UCSD-AML1 (cell line): ENCODE measurements at regions not wholly inside any gene's neighbourhood (a gene's known extent, or its start where the extent isn't known, plus 50 kb on each side); places are given as distances from the start of the nearest gene placed in this dataset.

Experiments used
- DNase-seq: peaks from one replicate; lab custom pipeline; 2025; ENCODE audit not compliant: unreplicated experiment; lab: John Stamatoyannopoulos, UW

- no peak for DNase-seq
Measured at GRCh38 chr12:115102450-115102849, 418.5 kb upstream of the TBX3 start.

DNA sequence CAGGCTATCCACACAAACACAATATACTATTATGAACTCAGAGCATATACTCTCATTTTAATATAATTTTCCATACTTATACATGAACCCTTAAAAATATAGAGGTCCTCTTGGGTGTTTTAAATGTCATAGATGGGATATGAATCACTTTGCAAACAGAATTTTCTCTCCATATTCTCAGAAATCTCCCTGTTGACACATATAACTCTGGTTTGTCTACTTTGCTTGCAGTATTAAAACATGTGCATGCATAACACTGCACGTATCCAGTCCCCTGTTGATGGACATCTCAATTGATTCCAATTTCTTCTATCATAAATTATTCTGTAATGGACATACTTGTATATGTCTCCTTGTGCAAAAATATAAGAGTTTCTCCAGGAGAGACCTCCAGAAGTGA lies 417.5 kb upstream of the TBX3 start:
- no peak for DNase-seq

DNA sequence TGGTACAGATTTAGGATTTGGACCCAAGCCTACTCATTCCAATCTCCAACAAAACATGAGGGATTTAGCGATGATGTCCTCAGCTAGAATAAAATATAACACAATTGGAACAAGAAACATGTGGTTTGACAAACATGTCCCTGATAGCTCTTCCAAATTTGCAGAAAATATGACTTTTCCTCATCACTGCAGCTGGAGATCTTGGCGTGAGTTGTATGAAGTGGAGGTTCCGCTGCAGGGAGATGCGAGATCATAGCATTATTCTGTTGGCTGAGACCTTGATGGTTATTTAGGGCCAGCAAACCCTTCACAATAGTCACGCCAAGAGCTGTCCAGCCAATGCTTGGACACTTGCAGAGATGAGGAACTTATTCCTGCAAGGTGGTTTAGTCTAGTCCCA lies 413.4 kb upstream of the TBX3 start:
- DNase-seq = no peak

DNA sequence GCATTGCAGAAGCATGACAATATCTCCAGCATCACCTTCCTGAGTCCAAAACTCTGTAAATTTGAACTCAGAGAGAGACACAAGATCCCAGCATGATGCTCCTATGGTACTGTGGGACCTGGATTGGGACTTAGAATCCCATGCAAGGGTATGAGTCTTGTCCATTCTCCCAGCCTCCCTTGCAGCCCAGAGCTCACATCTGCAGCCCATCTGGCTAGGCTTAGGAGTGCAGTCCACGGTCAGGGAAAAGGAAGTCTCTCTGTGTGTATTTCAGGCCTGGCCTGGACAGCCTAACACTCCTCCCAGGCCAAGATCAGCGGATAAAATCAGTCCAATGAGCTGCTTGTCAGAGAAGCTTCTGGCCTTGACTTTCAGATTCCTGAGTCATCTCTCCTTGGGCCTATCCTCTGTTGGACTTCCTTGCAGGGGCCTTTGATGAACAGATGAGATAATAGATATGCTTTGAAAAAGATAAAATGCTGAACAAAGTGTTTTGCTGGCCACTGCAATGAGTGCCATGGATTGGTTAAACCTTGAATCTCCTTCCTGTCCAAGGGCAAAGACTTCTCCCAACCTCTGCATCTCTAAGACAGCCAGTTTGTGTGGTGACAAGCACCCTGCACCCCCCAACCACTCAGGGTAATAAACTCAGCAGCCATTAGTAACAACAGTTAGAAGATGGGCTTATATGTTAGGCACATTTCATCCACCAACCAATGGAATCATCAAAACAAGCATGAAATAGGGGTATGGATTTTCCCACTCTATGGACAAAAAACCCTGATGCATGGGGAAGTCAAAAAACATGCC lies 412.8 kb upstream of the TBX3 start:
- no peak for DNase-seq

GRCh38 chr12:115095073-115095748 lies 411.2 kb upstream of the TBX3 start:
- DNase-seq = no peak

DNA sequence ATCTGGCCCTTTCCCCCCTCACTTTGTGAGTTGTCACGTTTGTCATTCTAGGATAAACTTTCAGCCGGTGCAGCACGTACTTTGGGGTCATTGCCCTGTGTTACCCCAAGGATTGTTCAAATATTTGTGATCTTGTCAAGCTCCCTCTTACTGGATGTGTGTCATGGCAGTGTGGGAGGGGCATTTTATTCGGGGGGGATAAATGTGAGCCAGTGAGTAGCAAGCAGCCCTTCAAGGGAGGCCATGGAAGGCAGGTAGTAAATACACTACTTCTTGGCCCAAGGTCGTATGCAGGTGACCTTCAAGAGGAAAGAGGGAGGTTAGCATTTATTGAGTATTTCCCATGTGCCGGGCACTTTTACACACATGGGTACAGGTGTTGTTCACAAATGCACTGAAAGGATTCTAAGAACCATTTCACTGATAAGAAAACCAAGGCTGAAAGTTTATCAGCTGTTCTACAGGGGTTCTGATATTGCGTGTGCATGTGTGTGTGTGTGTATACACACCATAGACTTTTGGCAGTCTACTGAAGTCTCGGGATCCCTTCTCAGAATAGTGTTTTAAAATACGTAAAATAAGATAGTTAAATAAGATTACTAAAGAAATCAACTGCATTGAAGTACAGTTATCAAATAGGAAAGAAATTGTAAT lies 410.3 kb upstream of the TBX3 start:
- DNase-seq = no peak

- no peak for DNase-seq
Measured at GRCh38 chr12:115093261-115093660, 409.3 kb upstream of the TBX3 start.

DNA sequence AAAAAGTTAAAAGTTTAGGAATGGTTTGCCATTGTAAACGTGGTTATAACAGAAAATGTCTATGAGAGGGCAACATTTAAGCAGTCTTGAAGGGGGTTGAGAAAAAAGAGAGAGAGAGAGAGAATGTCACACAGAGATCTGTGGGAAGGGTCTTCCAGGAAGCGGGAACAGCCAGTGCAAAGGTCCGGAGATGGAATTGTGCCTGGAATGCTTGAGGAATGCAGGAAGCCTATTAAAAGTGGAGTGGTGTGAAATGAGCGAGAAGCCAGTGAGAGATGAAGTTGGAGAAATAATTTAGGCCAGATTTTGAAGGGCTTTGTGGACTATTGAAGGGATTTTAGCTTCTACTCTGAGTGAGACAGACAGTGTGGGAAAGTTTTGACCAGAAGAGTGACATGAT lies 406.8 kb upstream of the TBX3 start:
- no peak for DNase-seq

- no peak for DNase-seq
Measured at GRCh38 chr12:115088995-115089841, 405.2 kb upstream of the TBX3 start.

- no peak for DNase-seq
Measured at GRCh38 chr12:115088328-115088994, 404.5 kb upstream of the TBX3 start.

DNA sequence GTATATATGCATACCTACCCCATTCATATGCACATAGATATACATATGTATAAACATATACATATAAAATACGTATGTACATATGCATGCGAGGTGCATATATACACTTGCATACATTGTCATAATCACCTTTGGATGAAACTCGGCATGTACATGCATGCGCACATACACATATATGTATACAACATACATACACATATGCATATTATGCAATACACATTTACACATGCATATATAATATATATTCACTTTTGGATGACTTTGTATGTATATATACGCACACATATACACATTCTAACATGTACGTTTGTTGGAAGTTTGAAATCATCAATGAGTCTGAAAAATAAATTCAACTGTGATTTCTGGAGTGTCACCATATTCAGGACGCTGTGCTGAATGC lies 401.6 kb upstream of the TBX3 start:
- no peak for DNase-seq

GRCh38 chr12:115079760-115080159 lies 395.8 kb upstream of the TBX3 start:
- no peak for DNase-seq

DNA sequence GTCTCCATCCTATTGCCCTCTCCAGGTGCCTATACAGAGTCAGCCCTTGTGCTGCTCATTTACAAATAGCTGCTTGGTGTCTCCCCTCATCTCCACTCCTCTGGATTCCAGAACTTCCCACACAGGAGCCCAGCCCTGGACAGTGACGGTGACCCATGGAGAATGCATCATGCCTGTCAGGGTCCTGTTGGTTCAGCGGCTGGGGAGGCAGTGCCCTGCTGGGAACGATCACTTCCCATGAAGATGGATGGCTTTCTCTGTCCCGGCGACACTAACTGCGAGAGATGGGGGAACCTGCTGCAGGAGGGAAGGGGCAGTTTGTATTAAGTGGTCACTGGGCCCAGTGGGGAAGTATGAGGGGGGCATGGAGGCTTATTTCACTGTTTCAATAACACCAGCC lies 395.0 kb upstream of the TBX3 start:
- DNase-seq = no peak

GRCh38 chr12:115078334-115078733 lies 394.4 kb upstream of the TBX3 start:
- DNase-seq = no peak

GRCh38 chr12:115075552-115076170 lies 391.7 kb upstream of the TBX3 start:
- no peak for DNase-seq

DNA sequence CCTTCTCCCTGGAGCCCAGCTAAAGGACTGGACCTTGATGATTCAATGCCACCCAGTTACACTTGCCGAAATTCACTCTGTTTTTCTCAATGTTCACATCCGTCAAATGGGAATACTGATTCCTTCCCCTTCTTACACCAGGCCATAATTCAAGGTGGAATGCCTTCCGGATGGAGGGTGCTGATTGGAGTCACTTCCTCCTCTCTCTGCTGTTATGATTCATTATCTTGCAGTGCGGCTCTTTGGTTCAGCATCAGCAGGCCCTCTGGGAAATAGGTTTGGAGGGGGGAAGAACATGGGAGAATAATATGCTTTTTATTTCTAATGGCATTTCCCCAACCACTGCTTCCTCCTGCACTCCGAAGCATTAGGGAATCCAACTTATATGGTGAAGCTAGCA lies 390.6 kb upstream of the TBX3 start:
- DNase-seq = no peak

- DNase-seq = no peak
Measured at GRCh38 chr12:115072712-115073111, 388.7 kb upstream of the TBX3 start.

- no peak for DNase-seq
Measured at GRCh38 chr12:115070313-115070712, 386.3 kb upstream of the TBX3 start.

GRCh38 chr12:115064296-115064695 lies 380.3 kb upstream of the TBX3 start:
- no peak for DNase-seq

DNA sequence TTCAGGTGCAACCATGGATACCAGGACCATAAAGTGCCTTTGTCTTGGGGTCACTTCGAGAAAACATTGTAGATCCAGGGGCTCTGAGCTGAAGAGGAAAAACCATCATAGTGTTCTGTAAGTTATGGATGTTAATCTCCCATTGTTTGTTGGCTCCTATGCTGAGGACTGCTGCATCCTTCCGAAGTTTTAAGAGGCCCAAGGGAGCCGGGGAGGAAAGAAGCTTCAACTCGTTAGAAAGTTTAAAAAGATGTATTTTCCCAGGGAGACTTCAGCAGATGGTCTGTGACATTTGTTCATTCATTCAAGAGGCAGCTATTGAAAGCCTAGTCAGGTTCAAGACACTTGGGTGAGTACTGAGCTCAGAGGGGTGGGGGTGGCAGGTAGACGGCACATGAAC lies 378.8 kb upstream of the TBX3 start:
- no peak for DNase-seq
